ENCODE measurements at regions not wholly inside any gene's neighbourhood (a gene's known extent, or its start where the extent isn't known, plus 50 kb on each side); places are given as distances from the start of the nearest gene placed in this dataset.

DNA sequence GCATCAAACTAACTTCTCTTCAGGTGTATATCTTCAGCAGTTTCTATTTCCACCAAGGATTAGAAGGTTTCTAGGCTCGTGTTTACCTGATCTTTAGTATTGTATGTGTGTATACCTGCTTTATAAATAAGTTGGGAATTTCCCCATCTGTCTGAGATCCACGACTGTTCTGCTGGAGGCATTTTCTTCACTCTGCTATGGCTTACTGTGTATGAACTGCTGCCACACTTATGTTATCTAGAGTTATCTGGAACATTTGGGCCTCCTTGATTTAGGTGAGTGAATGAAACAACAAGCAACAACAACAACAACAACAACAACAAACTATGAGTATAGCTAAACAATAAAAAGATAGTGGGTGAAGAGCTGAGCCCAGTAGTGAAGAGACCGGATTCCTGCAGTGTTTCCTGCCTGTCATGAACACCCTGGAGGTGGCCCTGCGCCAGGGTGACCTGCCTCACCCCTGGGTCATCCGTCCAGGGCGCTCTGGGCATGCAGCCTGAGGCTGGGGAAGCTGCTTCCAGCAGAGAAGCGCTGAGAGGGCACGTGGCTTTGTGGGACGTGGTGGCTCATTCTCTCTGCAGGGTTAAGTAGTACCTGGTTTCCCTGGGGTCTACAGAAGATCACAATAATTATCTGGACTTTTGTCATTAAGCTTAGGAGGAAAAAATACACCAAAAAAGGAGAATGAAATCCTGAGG is 56.1 kb upstream of the GATA6 start:
- DNase-seq (ENCODE audit: low spot score), result no peak

DNA sequence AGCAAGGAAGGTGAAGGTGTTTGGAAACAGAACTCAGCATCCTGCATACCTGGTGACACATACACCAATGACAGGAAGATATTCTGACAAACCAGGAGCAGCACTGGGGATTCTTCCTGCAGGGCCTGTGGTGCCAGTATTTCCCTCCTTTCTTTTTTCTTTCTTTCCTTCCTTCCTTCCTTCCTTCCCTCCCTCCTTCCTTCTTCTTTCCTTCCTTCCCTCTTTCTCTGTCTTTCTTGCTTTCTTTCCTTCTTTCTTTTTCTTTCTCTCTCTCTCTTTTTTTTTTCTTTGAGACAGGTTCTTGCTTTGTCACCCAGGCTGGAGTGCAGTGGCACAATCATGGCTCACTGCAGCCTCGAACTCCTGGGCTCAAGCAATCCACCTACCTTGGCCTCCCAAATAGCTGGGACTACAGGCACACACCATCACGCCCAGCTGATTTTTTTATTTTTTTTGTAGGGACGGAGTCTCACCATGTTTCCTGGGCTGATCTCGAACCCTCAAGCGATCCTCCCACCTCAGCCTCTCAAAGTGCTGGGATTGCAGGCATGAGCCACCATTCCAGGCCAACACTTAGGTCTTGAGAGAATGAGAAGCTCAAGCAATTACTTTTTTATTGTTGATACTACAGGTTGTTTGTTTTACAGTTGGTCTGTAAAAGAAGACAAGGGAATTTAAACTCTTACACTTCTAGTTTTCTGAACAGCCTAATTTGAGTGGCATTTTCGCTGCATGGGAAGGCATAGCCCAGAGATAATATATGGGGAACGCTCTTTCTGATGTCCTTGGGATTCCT is 54.7 kb upstream of the GATA6 start:
- DNase-seq (ENCODE audit: low spot score), result no peak

GRCh38 chr18:22115573-22115972 is 53.8 kb upstream of the GATA6 start:
- DNase-seq (ENCODE audit: low spot score), result no peak
